ENCODE measurements at regions not wholly inside any gene's neighbourhood (a gene's known extent, or its start where the extent isn't known, plus 50 kb on each side); places are given as distances from the start of the nearest gene placed in this dataset.

DNA sequence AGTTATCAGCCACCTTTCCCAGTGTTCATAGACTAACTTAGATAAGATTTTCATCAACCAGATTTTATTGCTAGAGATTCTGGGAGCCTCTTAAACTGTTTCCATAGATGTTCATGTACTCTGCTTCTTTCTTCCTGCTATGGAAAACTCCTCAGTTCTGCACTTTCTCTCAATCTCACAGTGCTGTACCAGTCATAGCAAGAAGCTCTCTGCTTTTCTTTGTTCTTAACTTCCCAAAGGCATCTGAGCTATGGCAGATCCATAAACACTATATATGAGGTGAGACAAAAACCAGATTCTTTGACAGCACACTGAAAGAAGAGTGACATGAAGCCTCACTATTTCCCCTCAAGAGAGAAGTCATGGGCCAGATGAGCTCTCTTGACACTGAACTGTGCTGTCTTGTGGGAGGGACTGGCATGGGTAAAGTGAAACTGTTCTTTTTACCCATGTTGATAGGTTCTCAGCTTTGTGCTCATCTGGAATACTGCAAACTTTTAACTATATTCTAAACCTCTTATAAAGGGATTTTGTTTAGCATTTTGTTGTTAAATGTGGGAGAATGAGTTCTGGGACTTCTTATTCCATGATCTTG, 64.2 kb upstream of the LYPLAL1 start:
- TF ChIP-seq CTCF (conservative IDR thresholded peaks at IDR 0.05 in 1 of 2, IDR thresholded peaks at IDR 0.05 in 1 of 2; ENCODE audit: low read depth in 1 of 2, low read length in 2 of 2) = no peak
- no peak for TF ChIP-seq EZH2 (IDR thresholded peaks at IDR 0.05; ENCODE audit: low read length, missing control alignments)
- no peak for DNase-seq (ENCODE audit: low read depth in 2 of 2)
- Histone ChIP-seq H3K4me3 (replicated peaks in 1 of 4; ENCODE audit: control extremely low read depth in 1 of 4, insufficient read depth in 1 of 4, low read depth in 3 of 4, low read length in 4 of 4) (no peak overlapping the region), H3K9me3 (ENCODE audit: control insufficient read depth, insufficient read depth, low read depth, low read length) (no peaks in the 10 kb centered on the region), H4K20me1 (ENCODE audit: control insufficient read depth, extremely low read depth, insufficient read depth, low read length) (no peaks in the 10 kb centered on the region), H2AFZ (ENCODE audit: low read length) (peak overlapping the region; percentile 33), H3K4me2 (ENCODE audit: extremely low read depth, insufficient read depth, low read length) (no peak overlapping the region), H3K27ac (ENCODE audit: insufficient read depth, low read length) (no peak overlapping the region), H3K79me2 (ENCODE audit: control insufficient read depth, insufficient read depth, low read length) (no peaks in the 10 kb centered on the region), H3K4me1 (ENCODE audit: control insufficient read depth, extremely low read depth, insufficient read depth, low read length) (no peaks in the 10 kb centered on the region), H3K27me3 (ENCODE audit: control insufficient read depth, insufficient read depth, low read length) (no peaks in the 10 kb centered on the region), H3K36me3 (ENCODE audit: control insufficient read depth, insufficient read depth, low read length) (no peaks in the 10 kb centered on the region), H3K9ac (ENCODE audit: insufficient read depth, low read length) (no peak overlapping the region)

- DNase-seq (ENCODE audit: low read depth in 2 of 2) = peak in 1 of 2 donors; percentile 30
- Histone ChIP-seq H3K9ac (ENCODE audit: insufficient read depth, low read length) (no peak overlapping the region), H2AFZ (ENCODE audit: low read length) (no peak overlapping the region), H3K4me3 (replicated peaks in 1 of 4; ENCODE audit: control extremely low read depth in 1 of 4, insufficient read depth in 1 of 4, low read depth in 3 of 4, low read length in 4 of 4) (no peak overlapping the region), H3K4me2 (ENCODE audit: extremely low read depth, insufficient read depth, low read length) (no peak overlapping the region), H3K9me3 (ENCODE audit: control insufficient read depth, insufficient read depth, low read depth, low read length) (no peaks in the 10 kb centered on the region), H3K27ac (ENCODE audit: insufficient read depth, low read length) (no peak overlapping the region), H3K4me1 (ENCODE audit: control insufficient read depth, extremely low read depth, insufficient read depth, low read length) (no peaks in the 10 kb centered on the region), H4K20me1 (ENCODE audit: control insufficient read depth, extremely low read depth, insufficient read depth, low read length) (no peaks in the 10 kb centered on the region), H3K79me2 (ENCODE audit: control insufficient read depth, insufficient read depth, low read length) (no peaks in the 10 kb centered on the region), H3K27me3 (ENCODE audit: control insufficient read depth, insufficient read depth, low read length) (no peaks in the 10 kb centered on the region), H3K36me3 (ENCODE audit: control insufficient read depth, insufficient read depth, low read length) (no peaks in the 10 kb centered on the region)
- TF ChIP-seq EZH2 (IDR thresholded peaks at IDR 0.05; ENCODE audit: low read length, missing control alignments) (no peak), CTCF (conservative IDR thresholded peaks at IDR 0.05 in 1 of 2, IDR thresholded peaks at IDR 0.05 in 1 of 2; ENCODE audit: low read depth in 1 of 2, low read length in 2 of 2) (no peak)
Measured at GRCh38 chr1:219113261-219113660, 60.4 kb upstream of the LYPLAL1 start.

DNA sequence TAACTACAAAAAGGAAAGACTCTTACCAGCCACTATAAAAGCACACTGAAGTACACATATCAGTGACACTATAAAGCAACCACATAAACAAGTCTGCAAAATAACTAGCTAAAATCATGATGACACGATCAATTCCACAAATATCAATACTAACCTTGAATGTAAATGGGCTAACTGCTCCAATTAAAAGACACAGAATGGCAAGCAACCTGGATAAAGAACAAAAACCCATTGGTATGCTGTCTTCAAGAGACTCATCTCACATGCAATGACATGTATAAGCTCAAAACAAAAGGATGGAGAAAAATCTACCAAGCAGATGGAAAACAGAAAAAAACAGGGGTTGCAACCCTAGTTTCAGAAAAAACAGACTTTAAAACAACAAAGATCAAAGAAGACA, 59.7 kb upstream of the LYPLAL1 start:
- no peak overlapping the region for H3K4me2 ChIP-seq (ENCODE audit: extremely low read depth, insufficient read depth, low read length)
- no peaks in the 10 kb centered on the region for H3K27me3 ChIP-seq (ENCODE audit: control insufficient read depth, insufficient read depth, low read length)
- DNase-seq (ENCODE audit: low read depth in 2 of 2) = no peak
- no peak overlapping the region for H2AFZ ChIP-seq (ENCODE audit: low read length)
- no peak for TF ChIP-seq CTCF (conservative IDR thresholded peaks at IDR 0.05 in 1 of 2, IDR thresholded peaks at IDR 0.05 in 1 of 2; ENCODE audit: low read depth in 1 of 2, low read length in 2 of 2)
- TF ChIP-seq EZH2 (IDR thresholded peaks at IDR 0.05; ENCODE audit: low read length, missing control alignments) = no peak
- no peaks in the 10 kb centered on the region for H3K79me2 ChIP-seq (ENCODE audit: control insufficient read depth, insufficient read depth, low read length)
- H3K4me1 ChIP-seq (ENCODE audit: control insufficient read depth, extremely low read depth, insufficient read depth, low read length) = no peaks in the 10 kb centered on the region
- no peaks in the 10 kb centered on the region for H3K36me3 ChIP-seq (ENCODE audit: control insufficient read depth, insufficient read depth, low read length)
- no peak overlapping the region for H3K9ac ChIP-seq (ENCODE audit: insufficient read depth, low read length)
- no peak overlapping the region for H3K27ac ChIP-seq (ENCODE audit: insufficient read depth, low read length)
- no peaks in the 10 kb centered on the region for H3K9me3 ChIP-seq (ENCODE audit: control insufficient read depth, insufficient read depth, low read depth, low read length)
- H4K20me1 ChIP-seq (ENCODE audit: control insufficient read depth, extremely low read depth, insufficient read depth, low read length) = no peaks in the 10 kb centered on the region
- no peak overlapping the region for H3K4me3 ChIP-seq (replicated peaks in 1 of 4; ENCODE audit: control extremely low read depth in 1 of 4, insufficient read depth in 1 of 4, low read depth in 3 of 4, low read length in 4 of 4)
